Fibroblast of skin of abdomen (primary cell): ENCODE measurements at regions not wholly inside any gene's neighbourhood (a gene's known extent, or its start where the extent isn't known, plus 50 kb on each side); places are given as distances from the start of the nearest gene placed in this dataset.

Experiments
- DNase-seq: peaks from one replicate; pipeline ENCODE4 v3.0.0-alpha.2; 2013

- DNase-seq, result no peak
Measured at GRCh38 chr3:160132226-160132625, 93.0 kb upstream of the C3orf80 start.

- DNase-seq, result no peak
Measured at GRCh38 chr3:160133757-160134156, 91.5 kb upstream of the C3orf80 start.

GRCh38 chr3:160134454-160134853 is 90.8 kb upstream of the C3orf80 start:
- no peak for DNase-seq

GRCh38 chr3:160134964-160135363 is 90.3 kb upstream of the C3orf80 start:
- DNase-seq, result peak; percentile 83

- no peak for DNase-seq
Measured at GRCh38 chr3:160135851-160136250, 89.4 kb upstream of the C3orf80 start.

- DNase-seq, result peak; percentile 31
Measured at GRCh38 chr3:160136421-160136820, 88.8 kb upstream of the C3orf80 start.

GRCh38 chr3:160139291-160139690 is 85.9 kb upstream of the C3orf80 start:
- DNase-seq, result no peak

- no peak for DNase-seq
Measured at GRCh38 chr3:160140756-160141155, 84.5 kb upstream of the C3orf80 start.

- peak; percentile 36 for DNase-seq
Measured at GRCh38 chr3:160141485-160142185, 83.6 kb upstream of the C3orf80 start.

GRCh38 chr3:160143482-160143881 is 81.7 kb upstream of the C3orf80 start:
- no peak for DNase-seq

GRCh38 chr3:160150066-160150465 is 75.2 kb upstream of the C3orf80 start:
- DNase-seq, result no peak

- DNase-seq, result peak; percentile 44
Measured at GRCh38 chr3:160150525-160150924, 74.7 kb upstream of the C3orf80 start.

- DNase-seq, result no peak
Measured at GRCh38 chr3:160152638-160153037, 72.6 kb upstream of the C3orf80 start.

GRCh38 chr3:160154033-160154432 is 71.2 kb upstream of the C3orf80 start:
- DNase-seq, result peak; percentile 31

GRCh38 chr3:160154596-160154995 is 70.6 kb upstream of the C3orf80 start:
- no peak for DNase-seq

GRCh38 chr3:160157321-160157720 is 67.9 kb upstream of the C3orf80 start:
- no peak for DNase-seq

- no peak for DNase-seq
Measured at GRCh38 chr3:160159341-160159740, 65.9 kb upstream of the C3orf80 start.

- DNase-seq, result no peak
Measured at GRCh38 chr3:160159806-160160205, 65.4 kb upstream of the C3orf80 start.

- no peak for DNase-seq
Measured at GRCh38 chr3:160161921-160162320, 63.3 kb upstream of the C3orf80 start.

GRCh38 chr3:160162440-160162839 is 62.8 kb upstream of the C3orf80 start:
- DNase-seq, result peak; percentile 42

GRCh38 chr3:160163229-160163878 is 61.9 kb upstream of the C3orf80 start:
- peak; percentile 40 for DNase-seq

- DNase-seq, result no peak
Measured at GRCh38 chr3:160168246-160168645, 57.0 kb upstream of the C3orf80 start.

- DNase-seq, result peak; percentile 91
Measured at GRCh38 chr3:160169139-160169976, 55.9 kb upstream of the C3orf80 start.
